ENCODE measurements at regions not wholly inside any gene's neighbourhood (a gene's known extent, or its start where the extent isn't known, plus 50 kb on each side); places are given as distances from the start of the nearest gene placed in this dataset.

GRCh38 chr7:68458010-68458908, 1140.0 kb upstream of the AUTS2 start:
- TF ChIP-seq CTCF (IDR thresholded peaks at IDR 0.05): no peak
- TF ChIP-seq POLR2A (IDR thresholded peaks at IDR 0.05): no peak
